ENCODE measurements at regions not wholly inside any gene's neighbourhood (a gene's known extent, or its start where the extent isn't known, plus 50 kb on each side); places are given as distances from the start of the nearest gene placed in this dataset.

DNA sequence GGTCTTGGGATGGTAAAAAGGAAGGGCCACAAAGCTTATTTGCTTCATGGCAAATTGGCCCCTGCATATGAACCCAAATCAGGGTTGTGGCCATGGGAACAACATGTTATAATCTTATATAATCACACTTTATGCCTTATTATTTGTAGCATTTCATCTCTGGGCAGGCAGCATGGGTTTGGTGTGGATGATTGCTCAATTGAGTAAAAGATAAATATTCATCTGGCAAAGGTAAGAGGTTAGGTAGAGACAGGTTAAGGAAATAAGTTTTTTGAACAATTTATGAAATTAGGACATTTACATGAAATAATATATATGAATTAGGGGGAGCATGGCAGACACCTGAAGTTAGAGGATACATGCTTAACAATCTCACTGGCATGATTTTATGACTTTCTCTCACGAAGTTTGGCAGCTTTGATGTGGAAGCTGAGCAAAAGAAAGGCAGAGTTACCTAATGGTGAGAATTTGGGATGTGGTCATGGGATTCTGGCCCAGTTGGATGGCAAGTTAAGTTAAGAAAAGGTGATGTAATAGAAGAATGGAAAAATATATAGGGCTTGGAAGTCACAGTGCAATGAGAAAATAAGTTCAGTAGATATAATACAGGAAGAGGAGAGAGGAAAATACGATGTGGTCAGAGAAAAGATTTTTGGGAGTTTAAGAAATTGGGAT is 88.1 kb upstream of the FAM3C start:
- TF ChIP-seq SP1 (IDR thresholded peaks at IDR 0.05; ENCODE audit: low read depth) (no peak), ELF1 (IDR thresholded peaks at IDR 0.05; ENCODE audit: borderline replicate concordance, low read depth) (no peak), EZH2phosphoT487 (IDR thresholded peaks at IDR 0.05; ENCODE audit: borderline replicate concordance) (no peak), RAD21 (IDR thresholded peaks at IDR 0.05; ENCODE audit: low read depth) (no peak), ZNF274 (IDR thresholded peaks at IDR 0.05; ENCODE audit: low read depth, low read length) (no peak), ZFX (IDR thresholded peaks at IDR 0.05) (no peak), EGR1 (IDR thresholded peaks at IDR 0.05; ENCODE audit: low read depth) (no peak), FOSL1 (IDR thresholded peaks at IDR 0.05; ENCODE audit: low read depth) (no peak), POLR2A (IDR thresholded peaks at IDR 0.05; ENCODE audit: borderline replicate concordance, extremely low read depth, insufficient read depth, insufficient read length) (no peak), SRF (IDR thresholded peaks at IDR 0.05; ENCODE audit: low read depth) (no peak), YY1 (IDR thresholded peaks at IDR 0.05; ENCODE audit: extremely low read depth, insufficient replicate concordance, low read depth, low read length) (no peak), CEBPB (IDR thresholded peaks at IDR 0.05; ENCODE audit: low read depth) (no peak), JUND (IDR thresholded peaks at IDR 0.05) (no peak), SIN3A (IDR thresholded peaks at IDR 0.05; ENCODE audit: low read depth) (no peak), TCF7L2 (IDR thresholded peaks at IDR 0.05; ENCODE audit: borderline replicate concordance, extremely low read depth, insufficient read depth, insufficient read length) (no peak)
- TF ChIP-seq, protein P1, sequence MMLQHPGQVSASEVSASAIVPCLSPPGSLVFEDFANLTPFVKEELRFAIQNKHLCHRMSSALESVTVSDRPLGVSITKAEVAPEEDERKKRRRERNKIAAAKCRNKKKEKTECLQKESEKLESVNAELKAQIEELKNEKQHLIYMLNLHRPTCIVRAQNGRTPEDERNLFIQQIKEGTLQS (IDR thresholded peaks at IDR 0.05): no peak
- TF ChIP-seq, protein P2, sequence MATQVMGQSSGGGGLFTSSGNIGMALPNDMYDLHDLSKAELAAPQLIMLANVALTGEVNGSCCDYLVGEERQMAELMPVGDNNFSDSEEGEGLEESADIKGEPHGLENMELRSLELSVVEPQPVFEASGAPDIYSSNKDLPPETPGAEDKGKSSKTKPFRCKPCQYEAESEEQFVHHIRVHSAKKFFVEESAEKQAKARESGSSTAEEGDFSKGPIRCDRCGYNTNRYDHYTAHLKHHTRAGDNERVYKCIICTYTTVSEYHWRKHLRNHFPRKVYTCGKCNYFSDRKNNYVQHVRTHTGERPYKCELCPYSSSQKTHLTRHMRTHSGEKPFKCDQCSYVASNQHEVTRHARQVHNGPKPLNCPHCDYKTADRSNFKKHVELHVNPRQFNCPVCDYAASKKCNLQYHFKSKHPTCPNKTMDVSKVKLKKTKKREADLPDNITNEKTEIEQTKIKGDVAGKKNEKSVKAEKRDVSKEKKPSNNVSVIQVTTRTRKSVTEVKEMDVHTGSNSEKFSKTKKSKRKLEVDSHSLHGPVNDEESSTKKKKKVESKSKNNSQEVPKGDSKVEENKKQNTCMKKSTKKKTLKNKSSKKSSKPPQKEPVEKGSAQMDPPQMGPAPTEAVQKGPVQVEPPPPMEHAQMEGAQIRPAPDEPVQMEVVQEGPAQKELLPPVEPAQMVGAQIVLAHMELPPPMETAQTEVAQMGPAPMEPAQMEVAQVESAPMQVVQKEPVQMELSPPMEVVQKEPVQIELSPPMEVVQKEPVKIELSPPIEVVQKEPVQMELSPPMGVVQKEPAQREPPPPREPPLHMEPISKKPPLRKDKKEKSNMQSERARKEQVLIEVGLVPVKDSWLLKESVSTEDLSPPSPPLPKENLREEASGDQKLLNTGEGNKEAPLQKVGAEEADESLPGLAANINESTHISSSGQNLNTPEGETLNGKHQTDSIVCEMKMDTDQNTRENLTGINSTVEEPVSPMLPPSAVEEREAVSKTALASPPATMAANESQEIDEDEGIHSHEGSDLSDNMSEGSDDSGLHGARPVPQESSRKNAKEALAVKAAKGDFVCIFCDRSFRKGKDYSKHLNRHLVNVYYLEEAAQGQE (IDR thresholded peaks at IDR 0.05; ENCODE audit: low read depth): no peak
- TF ChIP-seq, protein P3, sequence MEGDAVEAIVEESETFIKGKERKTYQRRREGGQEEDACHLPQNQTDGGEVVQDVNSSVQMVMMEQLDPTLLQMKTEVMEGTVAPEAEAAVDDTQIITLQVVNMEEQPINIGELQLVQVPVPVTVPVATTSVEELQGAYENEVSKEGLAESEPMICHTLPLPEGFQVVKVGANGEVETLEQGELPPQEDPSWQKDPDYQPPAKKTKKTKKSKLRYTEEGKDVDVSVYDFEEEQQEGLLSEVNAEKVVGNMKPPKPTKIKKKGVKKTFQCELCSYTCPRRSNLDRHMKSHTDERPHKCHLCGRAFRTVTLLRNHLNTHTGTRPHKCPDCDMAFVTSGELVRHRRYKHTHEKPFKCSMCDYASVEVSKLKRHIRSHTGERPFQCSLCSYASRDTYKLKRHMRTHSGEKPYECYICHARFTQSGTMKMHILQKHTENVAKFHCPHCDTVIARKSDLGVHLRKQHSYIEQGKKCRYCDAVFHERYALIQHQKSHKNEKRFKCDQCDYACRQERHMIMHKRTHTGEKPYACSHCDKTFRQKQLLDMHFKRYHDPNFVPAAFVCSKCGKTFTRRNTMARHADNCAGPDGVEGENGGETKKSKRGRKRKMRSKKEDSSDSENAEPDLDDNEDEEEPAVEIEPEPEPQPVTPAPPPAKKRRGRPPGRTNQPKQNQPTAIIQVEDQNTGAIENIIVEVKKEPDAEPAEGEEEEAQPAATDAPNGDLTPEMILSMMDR (IDR thresholded peaks at IDR 0.05 in 2 of 3, conservative IDR thresholded peaks at IDR 0.05 in 1 of 3; ENCODE audit: borderline replicate concordance in 1 of 3, insufficient read depth in 1 of 3, low read depth in 2 of 3, low read length in 2 of 3): no peak
- TF ChIP-seq, protein P4, sequence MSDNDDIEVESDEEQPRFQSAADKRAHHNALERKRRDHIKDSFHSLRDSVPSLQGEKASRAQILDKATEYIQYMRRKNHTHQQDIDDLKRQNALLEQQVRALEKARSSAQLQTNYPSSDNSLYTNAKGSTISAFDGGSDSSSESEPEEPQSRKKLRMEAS (IDR thresholded peaks at IDR 0.05): no peak
- TF ChIP-seq, protein P5, sequence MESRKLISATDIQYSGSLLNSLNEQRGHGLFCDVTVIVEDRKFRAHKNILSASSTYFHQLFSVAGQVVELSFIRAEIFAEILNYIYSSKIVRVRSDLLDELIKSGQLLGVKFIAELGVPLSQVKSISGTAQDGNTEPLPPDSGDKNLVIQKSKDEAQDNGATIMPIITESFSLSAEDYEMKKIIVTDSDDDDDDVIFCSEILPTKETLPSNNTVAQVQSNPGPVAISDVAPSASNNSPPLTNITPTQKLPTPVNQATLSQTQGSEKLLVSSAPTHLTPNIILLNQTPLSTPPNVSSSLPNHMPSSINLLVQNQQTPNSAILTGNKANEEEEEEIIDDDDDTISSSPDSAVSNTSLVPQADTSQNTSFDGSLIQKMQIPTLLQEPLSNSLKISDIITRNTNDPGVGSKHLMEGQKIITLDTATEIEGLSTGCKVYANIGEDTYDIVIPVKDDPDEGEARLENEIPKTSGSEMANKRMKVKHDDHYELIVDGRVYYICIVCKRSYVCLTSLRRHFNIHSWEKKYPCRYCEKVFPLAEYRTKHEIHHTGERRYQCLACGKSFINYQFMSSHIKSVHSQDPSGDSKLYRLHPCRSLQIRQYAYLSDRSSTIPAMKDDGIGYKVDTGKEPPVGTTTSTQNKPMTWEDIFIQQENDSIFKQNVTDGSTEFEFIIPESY (IDR thresholded peaks at IDR 0.05; ENCODE audit: extremely low read depth, insufficient replicate concordance, low read length): no peak
- Histone ChIP-seq H4K20me1 (ENCODE audit: insufficient read depth) (no peaks in the 10 kb centered on the region), H2AFZ (ENCODE audit: low read depth, low read length, poor library complexity, severe bottlenecking) (peak overlapping the region; percentile 34), H3K4me1 (ENCODE audit: control insufficient read depth in 1 of 2, insufficient read depth in 2 of 2, low read length in 2 of 2) (peaks cover 0 to 6% of the 10 kb centered on the region in 2 experiments; a peak in 1 of 4 replicates), H3K9me3 (ENCODE audit: control insufficient read depth in 1 of 2, insufficient read depth in 1 of 2, low read depth in 1 of 2, low read length in 2 of 2) (no peaks in the 10 kb centered on the region), H3K9ac (ENCODE audit: low read length) (no peak overlapping the region), H3K27ac (ENCODE audit: low read depth, low read length) (no peak overlapping the region), H3K4me3 (replicated peaks in 1 of 2; ENCODE audit: low read depth in 1 of 2, low read length in 2 of 2) (no peak overlapping the region), H3K79me2 (ENCODE audit: insufficient read depth, low read length) (no peaks in the 10 kb centered on the region), H3K36me3 (ENCODE audit: control insufficient read depth in 1 of 2, insufficient read depth in 2 of 2, low read length in 2 of 2) (no peaks in the 10 kb centered on the region), H3K27me3 (ENCODE audit: insufficient read depth, low read length) (no peaks in the 10 kb centered on the region), H3K4me2 (ENCODE audit: low read length) (no peak overlapping the region), H3K9me2 (ENCODE audit: insufficient read depth) (no peaks in the 10 kb centered on the region)
- RAD21 ChIA-PET (ENCODE audit: low non-redundant PET in 1 of 2, low total read pairs in 2 of 2, uncharacterized antibody in 2 of 2, unreplicated experiment in 2 of 2): no interaction called here
- ATAC-seq: no peak
- DNase-seq (ENCODE audit: low read depth, low spot score): no peak
- intact Hi-C loops (cut with micrococcal nuclease): no loop called here
- POLR2A ChIA-PET: no interaction called here
- CTCF ChIA-PET: no interaction called here
- BruUV-seq (replicated peaks): no TSS peak
